GM12891 (cell line): ENCODE measurements at regions not wholly inside any gene's neighbourhood (a gene's known extent, or its start where the extent isn't known, plus 50 kb on each side); places are given as distances from the start of the nearest gene placed in this dataset.

ENCODE experiments used
- POLR2A ChIP-seq: IDR thresholded peaks from 2 replicates; pipeline ENCODE4 v1.6.1; 2011; ENCODE audit warnings: low read depth, low read length, control low read depth
- POLR2AphosphoS5 ChIP-seq: IDR thresholded peaks from 2 replicates; pipeline ENCODE4 v1.6.1; 2011; ENCODE audit warnings: low read depth, low read length, control low read depth
- POU2F2 ChIP-seq: IDR thresholded peaks from 2 replicates; pipeline ENCODE4 v1.6.1; 2011; ENCODE audit warnings: low read depth, mild to moderate bottlenecking, control low read depth, low read length, moderate library complexity
- SPI1 ChIP-seq: IDR thresholded peaks from 2 replicates; pipeline ENCODE4 v1.6.1; 2011; ENCODE audit warnings: low read depth, low read length, control low read depth
- TAF1 ChIP-seq: IDR thresholded peaks from 2 replicates; pipeline ENCODE4 v1.6.1; 2011; ENCODE audit warnings: low read depth, low read length, control low read depth

DNA sequence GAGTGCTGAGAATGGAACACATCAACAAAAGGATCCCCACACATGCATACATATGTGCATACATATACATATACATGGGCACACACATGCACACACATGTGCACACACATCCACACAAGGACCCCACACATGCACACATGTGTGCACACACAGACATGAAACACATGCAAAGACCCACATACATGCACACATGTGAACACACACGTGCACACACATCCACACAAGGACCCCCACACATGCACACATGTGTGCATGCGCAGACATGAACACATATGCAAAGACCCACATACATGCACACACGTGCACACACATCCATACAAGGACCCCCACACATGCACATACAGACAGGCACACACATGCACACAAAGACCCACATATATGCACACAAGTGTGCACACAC lies 104.4 kb upstream of the ADARB2 start:
- TF ChIP-seq POLR2A (no peak), TAF1 (no peak), POLR2AphosphoS5 (no peak), SPI1 (no peak), POU2F2 (no peak)
